ENCODE measurements at regions not wholly inside any gene's neighbourhood (a gene's known extent, or its start where the extent isn't known, plus 50 kb on each side); places are given as distances from the start of the nearest gene placed in this dataset.
A peak's percentile ranks its signal among the peaks of the same experiment; 100 is the strongest.

- DNase-seq (ENCODE audit: low read depth, low spot score): peak; percentile 15
These were observed 314.9 kb downstream of the PMP22 start for GRCh38 chr17:14950216-14950615.

- DNase-seq (ENCODE audit: low read depth, low spot score): no peak
These were observed 317.5 kb downstream of the PMP22 start for GRCh38 chr17:14947671-14948070.

- DNase-seq (ENCODE audit: low read depth, low spot score): no peak
These were observed 318.6 kb downstream of the PMP22 start for GRCh38 chr17:14946481-14946880.

GRCh38 chr17:14942526-14943190 lies 322.5 kb downstream of the PMP22 start:
- no peak for DNase-seq (ENCODE audit: low read depth, low spot score)

- DNase-seq (ENCODE audit: low read depth, low spot score): no peak
These were observed 324.2 kb downstream of the PMP22 start for GRCh38 chr17:14940938-14941265.

GRCh38 chr17:14940108-14940937 lies 324.8 kb downstream of the PMP22 start:
- no peak for DNase-seq (ENCODE audit: low read depth, low spot score)

GRCh38 chr17:14935845-14936485 lies 329.2 kb downstream of the PMP22 start:
- DNase-seq (ENCODE audit: low read depth, low spot score): no peak

GRCh38 chr17:14935139-14935841 lies 329.8 kb downstream of the PMP22 start:
- DNase-seq (ENCODE audit: low read depth, low spot score): no peak

GRCh38 chr17:14933676-14934075 lies 331.4 kb downstream of the PMP22 start:
- no peak for DNase-seq (ENCODE audit: low read depth, low spot score)

GRCh38 chr17:14926526-14927122 lies 338.5 kb downstream of the PMP22 start:
- no peak for DNase-seq (ENCODE audit: low read depth, low spot score)

- no peak for DNase-seq (ENCODE audit: low read depth, low spot score)
These were observed 339.1 kb downstream of the PMP22 start for GRCh38 chr17:14926073-14926472.

- DNase-seq (ENCODE audit: low read depth, low spot score): no peak
These were observed 339.6 kb downstream of the PMP22 start for GRCh38 chr17:14925498-14925897.

GRCh38 chr17:14923981-14924380 lies 341.1 kb downstream of the PMP22 start:
- no peak for DNase-seq (ENCODE audit: low read depth, low spot score)

GRCh38 chr17:14922411-14922810 lies 342.7 kb downstream of the PMP22 start:
- DNase-seq (ENCODE audit: low read depth, low spot score): no peak

- DNase-seq (ENCODE audit: low read depth, low spot score): no peak
These were observed 343.2 kb downstream of the PMP22 start for GRCh38 chr17:14921936-14922335.

GRCh38 chr17:14919631-14920213 lies 345.4 kb downstream of the PMP22 start:
- no peak for DNase-seq (ENCODE audit: low read depth, low spot score)

- DNase-seq (ENCODE audit: low read depth, low spot score): no peak
These were observed 346.0 kb downstream of the PMP22 start for GRCh38 chr17:14919094-14919493.

- DNase-seq (ENCODE audit: low read depth, low spot score): no peak
These were observed 346.6 kb downstream of the PMP22 start for GRCh38 chr17:14918540-14918939.

- no peak for DNase-seq (ENCODE audit: low read depth, low spot score)
These were observed 354.2 kb downstream of the PMP22 start for GRCh38 chr17:14910916-14911315.

- no peak for DNase-seq (ENCODE audit: low read depth, low spot score)
These were observed 360.7 kb downstream of the PMP22 start for GRCh38 chr17:14904386-14904785.

GRCh38 chr17:14903854-14904253 lies 361.3 kb downstream of the PMP22 start:
- DNase-seq (ENCODE audit: low read depth, low spot score): no peak

Data from smooth muscle cell of the brain vasculature (primary cell).